ENCODE measurements at regions not wholly inside any gene's neighbourhood (a gene's known extent, or its start where the extent isn't known, plus 50 kb on each side); places are given as distances from the start of the nearest gene placed in this dataset.
"Not testable (repeated sequence)": the region's sequence is repeated elsewhere in the genome, so short reads cannot be mapped to it uniquely, and the experiment has no call there.

GRCh38 chr10:78443900-78444571, 410.4 kb downstream of the RPS24 start:
- DNase-seq = no peak

GRCh38 chr10:78444741-78445140, 411.1 kb downstream of the RPS24 start:
- DNase-seq = not testable (repeated sequence)

GRCh38 chr10:78445308-78445707, 411.6 kb downstream of the RPS24 start:
- no peak for DNase-seq

GRCh38 chr10:78448470-78448869, 414.8 kb downstream of the RPS24 start:
- DNase-seq = no peak

GRCh38 chr10:78448994-78449418, 415.3 kb downstream of the RPS24 start:
- DNase-seq = no peak

- no peak for DNase-seq
Observed at GRCh38 chr10:78449554-78449953, 415.9 kb downstream of the RPS24 start.

GRCh38 chr10:78450239-78450638, 416.6 kb downstream of the RPS24 start:
- no peak for DNase-seq

- DNase-seq = peak; percentile 66
Observed at GRCh38 chr10:78450807-78451485, 417.3 kb downstream of the RPS24 start.

- DNase-seq = peak; percentile 49
Observed at GRCh38 chr10:78451592-78451991, 417.9 kb downstream of the RPS24 start.

GRCh38 chr10:78454123-78454645, 420.5 kb downstream of the RPS24 start:
- DNase-seq = no peak

- no peak for DNase-seq
Observed at GRCh38 chr10:78455236-78455635, 421.6 kb downstream of the RPS24 start.

- DNase-seq = no peak
Observed at GRCh38 chr10:78455811-78456210, 422.1 kb downstream of the RPS24 start.

- no peak for DNase-seq
Observed at GRCh38 chr10:78456649-78457400, 423.2 kb downstream of the RPS24 start.

GRCh38 chr10:78457804-78458482, 424.3 kb downstream of the RPS24 start:
- no peak for DNase-seq

- peak; percentile 43 for DNase-seq
Observed at GRCh38 chr10:78458983-78459638, 425.4 kb downstream of the RPS24 start.

GRCh38 chr10:78459639-78460037, 426.0 kb downstream of the RPS24 start:
- no peak for DNase-seq

GRCh38 chr10:78460204-78460603, 426.5 kb downstream of the RPS24 start:
- no peak for DNase-seq

- no peak for DNase-seq
Observed at GRCh38 chr10:78461333-78461732, 427.7 kb downstream of the RPS24 start.

GRCh38 chr10:78462176-78462575, 428.5 kb downstream of the RPS24 start:
- no peak for DNase-seq

GRCh38 chr10:78462726-78463228, 429.1 kb downstream of the RPS24 start:
- DNase-seq = no peak

- DNase-seq = no peak
Observed at GRCh38 chr10:78464118-78464855, 430.6 kb downstream of the RPS24 start.

GRCh38 chr10:78464856-78465267, 431.2 kb downstream of the RPS24 start:
- no peak for DNase-seq

All from NCI-H1105 (cell line).